ENCODE measurements at regions not wholly inside any gene's neighbourhood (a gene's known extent, or its start where the extent isn't known, plus 50 kb on each side); places are given as distances from the start of the nearest gene placed in this dataset.

DNA sequence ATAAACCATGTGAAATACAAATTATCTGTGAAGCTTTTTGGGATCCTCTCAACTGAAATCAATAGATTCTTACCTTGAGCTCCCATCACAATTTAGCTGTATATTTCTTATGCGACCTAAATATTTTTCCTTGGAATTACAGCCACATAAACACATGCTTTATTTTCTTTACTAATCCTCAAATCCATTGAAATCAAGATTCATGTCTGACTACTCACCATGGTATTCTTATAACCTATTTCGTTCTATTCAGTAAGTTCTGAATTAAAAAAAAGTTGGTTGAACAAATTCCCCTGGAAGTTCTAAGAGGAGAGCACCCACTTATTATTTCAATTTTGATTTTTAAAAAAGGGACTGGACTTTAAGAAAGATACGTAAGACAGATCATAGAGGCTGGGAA is 292.1 kb upstream of the ATP2B1 start:
- peaks cover 35% of the 10 kb centered on the region for H3K4me1 Mint-ChIP-seq
- H3K27me3 Mint-ChIP-seq (ENCODE audit: low read depth) = peaks cover 3% of the 10 kb centered on the region
- TF ChIP-seq, protein P1, sequence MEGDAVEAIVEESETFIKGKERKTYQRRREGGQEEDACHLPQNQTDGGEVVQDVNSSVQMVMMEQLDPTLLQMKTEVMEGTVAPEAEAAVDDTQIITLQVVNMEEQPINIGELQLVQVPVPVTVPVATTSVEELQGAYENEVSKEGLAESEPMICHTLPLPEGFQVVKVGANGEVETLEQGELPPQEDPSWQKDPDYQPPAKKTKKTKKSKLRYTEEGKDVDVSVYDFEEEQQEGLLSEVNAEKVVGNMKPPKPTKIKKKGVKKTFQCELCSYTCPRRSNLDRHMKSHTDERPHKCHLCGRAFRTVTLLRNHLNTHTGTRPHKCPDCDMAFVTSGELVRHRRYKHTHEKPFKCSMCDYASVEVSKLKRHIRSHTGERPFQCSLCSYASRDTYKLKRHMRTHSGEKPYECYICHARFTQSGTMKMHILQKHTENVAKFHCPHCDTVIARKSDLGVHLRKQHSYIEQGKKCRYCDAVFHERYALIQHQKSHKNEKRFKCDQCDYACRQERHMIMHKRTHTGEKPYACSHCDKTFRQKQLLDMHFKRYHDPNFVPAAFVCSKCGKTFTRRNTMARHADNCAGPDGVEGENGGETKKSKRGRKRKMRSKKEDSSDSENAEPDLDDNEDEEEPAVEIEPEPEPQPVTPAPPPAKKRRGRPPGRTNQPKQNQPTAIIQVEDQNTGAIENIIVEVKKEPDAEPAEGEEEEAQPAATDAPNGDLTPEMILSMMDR (IDR thresholded peaks at IDR 0.05; ENCODE audit: unreplicated experiment in 3 of 3) = no peak
- no peak overlapping the region for H3K4me3 Mint-ChIP-seq
- H3K9me3 Mint-ChIP-seq = no peaks in the 10 kb centered on the region
- peak overlapping the region in 1 of 3 experiments; percentile 80 for H3K27ac Mint-ChIP-seq
- no peaks in the 10 kb centered on the region for H3K36me3 Mint-ChIP-seq (ENCODE audit: low read depth)

DNA sequence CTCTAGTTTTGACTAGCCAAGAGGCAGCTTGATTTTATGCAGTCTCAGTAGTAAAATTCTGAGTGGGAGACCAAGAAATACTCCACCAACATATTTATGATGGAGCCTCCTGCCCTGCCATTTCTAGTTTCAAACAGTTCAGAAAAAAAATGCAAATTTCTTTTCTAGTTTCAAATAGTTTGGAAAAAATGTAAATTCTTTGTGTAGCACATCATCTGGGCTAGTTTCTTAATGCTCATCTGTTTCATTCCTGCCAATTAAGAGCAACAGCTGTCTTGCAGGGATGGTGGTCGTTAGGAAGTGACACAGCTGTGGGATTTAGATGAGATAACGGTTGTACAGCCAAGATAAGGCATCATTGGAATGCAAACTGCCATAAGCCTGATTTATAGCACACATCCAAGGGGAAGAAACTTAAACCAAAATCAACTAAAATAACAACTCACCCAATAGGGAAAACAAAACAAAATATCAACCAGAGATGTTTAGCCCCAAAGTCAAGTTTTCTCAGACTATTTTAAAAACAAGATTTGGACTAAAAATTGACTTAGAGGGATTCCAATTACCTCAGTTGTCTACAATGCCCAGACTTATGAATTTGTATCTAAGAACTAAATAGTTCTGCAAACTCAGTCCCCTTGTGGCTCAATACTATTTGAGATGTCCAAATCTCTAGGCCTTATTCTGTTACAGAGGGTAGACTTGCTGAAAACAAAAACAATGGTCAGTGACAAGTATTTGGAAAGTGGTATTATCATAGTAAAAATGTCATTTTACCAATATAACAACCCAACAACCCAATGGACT is 291.3 kb upstream of the ATP2B1 start:
- Mint-ChIP-seq H3K9me3 (no peaks in the 10 kb centered on the region), H3K36me3 (ENCODE audit: low read depth) (no peaks in the 10 kb centered on the region), H3K27ac (peak overlapping the region; percentile 80 to 83 (median 80)), H3K27me3 (ENCODE audit: low read depth) (peaks cover 3% of the 10 kb centered on the region), H3K4me3 (no peak overlapping the region), H3K4me1 (peaks cover 41% of the 10 kb centered on the region)
- TF ChIP-seq, protein P1 (IDR thresholded peaks at IDR 0.05; ENCODE audit: unreplicated experiment in 3 of 3) = no peak

DNA sequence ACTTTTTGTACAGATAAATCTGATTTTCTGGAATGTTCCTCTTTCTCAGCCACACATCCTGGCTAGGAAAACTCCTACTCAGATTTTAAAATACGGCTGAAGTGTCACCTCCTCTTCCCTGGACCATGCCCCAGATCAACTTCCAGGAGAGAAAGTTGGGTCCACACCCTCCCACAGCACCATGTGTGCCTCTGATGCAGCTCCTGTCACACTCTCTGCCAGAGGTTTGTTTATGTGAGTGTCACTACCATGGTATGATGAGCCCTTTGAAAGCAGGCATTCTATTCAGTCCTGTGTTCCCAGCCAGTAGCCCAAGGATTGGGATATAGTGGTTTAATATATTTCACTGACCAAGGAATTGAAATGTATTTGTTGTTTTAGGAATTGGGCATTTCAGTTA is 287.2 kb upstream of the ATP2B1 start:
- Mint-ChIP-seq H3K27me3 (ENCODE audit: low read depth) (no peaks in the 10 kb centered on the region), H3K36me3 (ENCODE audit: low read depth) (no peaks in the 10 kb centered on the region), H3K27ac (peak overlapping the region in 1 of 3 experiments; percentile 23), H3K9me3 (no peaks in the 10 kb centered on the region), H3K4me1 (peaks cover 54% of the 10 kb centered on the region), H3K4me3 (no peak overlapping the region)
- TF ChIP-seq, protein P1 (IDR thresholded peaks at IDR 0.05; ENCODE audit: unreplicated experiment in 3 of 3) = no peak

DNA sequence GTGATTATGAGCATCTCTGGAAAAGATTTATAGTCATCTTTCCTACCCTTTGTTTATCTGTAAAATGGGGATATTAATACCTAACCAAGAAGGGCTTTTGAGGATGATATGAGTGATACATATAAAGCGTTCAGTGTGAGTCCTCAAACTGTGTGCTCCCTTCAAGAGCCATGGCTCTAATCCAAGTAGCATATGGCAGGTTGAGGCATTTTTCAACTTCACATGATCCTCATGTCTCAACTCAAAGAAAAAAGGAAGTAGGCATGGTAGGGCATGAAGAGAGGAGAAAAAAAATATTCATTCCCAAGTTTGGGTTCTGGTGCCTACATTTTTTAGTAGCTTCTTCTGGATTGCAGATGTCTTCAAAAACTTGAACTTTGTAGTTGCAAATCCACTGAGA is 286.3 kb upstream of the ATP2B1 start:
- no peaks in the 10 kb centered on the region for H3K36me3 Mint-ChIP-seq (ENCODE audit: low read depth)
- peaks cover 46% of the 10 kb centered on the region for H3K4me1 Mint-ChIP-seq
- H3K27me3 Mint-ChIP-seq (ENCODE audit: low read depth) = no peaks in the 10 kb centered on the region
- H3K9me3 Mint-ChIP-seq = no peaks in the 10 kb centered on the region
- H3K27ac Mint-ChIP-seq = peak overlapping the region in 1 of 3 experiments; percentile 23
- TF ChIP-seq, protein P1 (IDR thresholded peaks at IDR 0.05; ENCODE audit: unreplicated experiment in 3 of 3) = no peak
- H3K4me3 Mint-ChIP-seq = no peak overlapping the region

DNA sequence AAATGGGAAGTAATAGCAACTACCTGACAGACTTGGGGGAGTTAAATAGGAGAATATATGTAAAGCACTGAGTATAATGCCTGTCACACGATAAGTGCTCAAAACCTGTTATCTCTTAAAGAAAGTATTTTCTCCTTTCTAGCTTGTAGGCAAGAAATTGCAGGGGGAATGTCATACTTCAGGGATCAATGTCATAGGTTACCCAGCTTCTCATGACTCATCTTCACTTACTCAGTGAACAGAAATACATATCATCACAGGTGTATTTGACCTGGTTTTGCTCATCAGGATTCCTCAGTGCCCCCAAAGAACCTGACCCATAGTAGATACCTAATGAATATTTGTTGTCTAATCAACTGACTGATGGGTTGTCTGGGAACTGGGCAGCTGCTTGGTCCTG is 285.0 kb upstream of the ATP2B1 start:
- no peaks in the 10 kb centered on the region for H3K36me3 Mint-ChIP-seq (ENCODE audit: low read depth)
- H3K9me3 Mint-ChIP-seq = no peaks in the 10 kb centered on the region
- no peak overlapping the region for H3K4me3 Mint-ChIP-seq
- TF ChIP-seq, protein P1 (IDR thresholded peaks at IDR 0.05; ENCODE audit: unreplicated experiment in 3 of 3) = no peak
- H3K27me3 Mint-ChIP-seq (ENCODE audit: low read depth) = no peaks in the 10 kb centered on the region
- H3K4me1 Mint-ChIP-seq = peaks cover 35% of the 10 kb centered on the region
- peak overlapping the region; percentile 51 to 77 (median 61) for H3K27ac Mint-ChIP-seq

Data from nephron (organoid).